Natural killer cell (primary cell): ENCODE measurements at regions not wholly inside any gene's neighbourhood (a gene's known extent, or its start where the extent isn't known, plus 50 kb on each side); places are given as distances from the start of the nearest gene placed in this dataset.

Experiments used
- ATAC-seq, 3 donors: fragments of 150-1000 bp in 2 of 3; fragments of 200-7000 bp in 1 of 3; cut with Tn5 transposase; 1 replicate in 1 of 3; 2 replicates in 2 of 3; pipeline ENCODE4 v1.10.0; 2021; ENCODE audit warnings: mild to moderate bottlenecking in 2 of 3, moderate library complexity in 2 of 3
- DNase-seq, 2 donors: peaks; one replicate each; pipeline versions ENCODE4 v3.0.0 to v3.0.0-alpha.2; 2013 to 2021; ENCODE audit warnings: mixed read lengths in 1 of 2
- H3K27ac ChIP-seq: one replicate; pipeline ENCODE4 v1.5.1; 2013; ENCODE audit warnings: mild to moderate bottlenecking, low read length
- H3K27me3 ChIP-seq: one replicate; pipeline ENCODE4 v1.6.1; 2013; ENCODE audit warnings: low read length; ENCODE audit not compliant: control insufficient read depth, insufficient read depth
- H3K36me3 ChIP-seq: one replicate; pipeline ENCODE4 v1.6.1; 2013; ENCODE audit warnings: low read length; ENCODE audit not compliant: control insufficient read depth, insufficient read depth
- H3K4me1 ChIP-seq: one replicate; pipeline ENCODE4 v1.6.1; 2013; ENCODE audit warnings: low read length; ENCODE audit not compliant: control insufficient read depth, insufficient read depth
- H3K4me3 ChIP-seq: one replicate; pipeline ENCODE4 v1.5.1; 2013; ENCODE audit warnings: low read length
- H3K9me3 ChIP-seq: one replicate; pipeline ENCODE4 v1.6.1; 2013; ENCODE audit warnings: low read length; ENCODE audit not compliant: control insufficient read depth, insufficient read depth
- H3K27ac Mint-ChIP-seq, 2 donors: one replicate each; pipeline ENCODE4 v1.8.0; 2022; ENCODE audit warnings: mild to moderate bottlenecking in 2 of 2, mixed read lengths in 2 of 2, moderate library complexity in 1 of 2
- H3K27me3 Mint-ChIP-seq, 2 donors: one replicate each; pipeline ENCODE4 v1.8.0; 2022; ENCODE audit warnings: low read depth in 2 of 2, mixed read lengths in 2 of 2
- H3K36me3 Mint-ChIP-seq: one replicate; pipeline ENCODE4 v1.8.0; 2022; ENCODE audit warnings: mixed read lengths
- H3K4me1 Mint-ChIP-seq, 2 donors: one replicate each; pipeline ENCODE4 v1.8.0; 2022; ENCODE audit warnings: mixed read lengths in 2 of 2
- H3K4me3 Mint-ChIP-seq: one replicate; pipeline ENCODE4 v1.8.0; 2022; ENCODE audit warnings: mild to moderate bottlenecking, moderate library complexity, mixed read lengths
- H3K9me3 Mint-ChIP-seq, 2 donors: one replicate each; pipeline ENCODE4 v1.8.0; 2022; ENCODE audit warnings: mixed read lengths in 2 of 2
- WGBS: methylation state at CpG from one replicate; pipeline ENCODE4 v1.1.7; 2013; ENCODE audit warnings: missing lambda C conversion rate; ENCODE audit not compliant: insufficient coverage; 5-methylcytosine and 5-hydroxymethylcytosine counted together
- intact Hi-C: fragments of 100-400 bp; cut with micrococcal nuclease; formaldehyde crosslinking; loops from one replicate; pipeline ENCODE4 v1.14.2; 2022
- TF ChIP-seq, protein P1 (sequence below): fragments of 200-600 bp; IDR thresholded peaks from one replicate; pipeline ENCODE4 v1.8.0; 2022; ENCODE audit warnings: antibody characterized with exemption

- no peak overlapping the region for H3K27ac Mint-ChIP-seq
- no peaks in the 10 kb centered on the region for H3K4me1 Mint-ChIP-seq
- H3K36me3 ChIP-seq = no peaks in the 10 kb centered on the region
- no peaks in the 10 kb centered on the region for H3K9me3 ChIP-seq
- intact Hi-C loops = no loop called here
- DNase-seq = no peak
- H3K27ac ChIP-seq = no peak overlapping the region
- no peak for ATAC-seq
- H3K4me3 Mint-ChIP-seq = no peak overlapping the region
- H3K9me3 Mint-ChIP-seq = peaks cover 4 to 7% of the 10 kb centered on the region in 2 donors
- H3K4me3 ChIP-seq = no peak overlapping the region
- H3K4me1 ChIP-seq = no peaks in the 10 kb centered on the region
- no peaks in the 10 kb centered on the region for H3K27me3 ChIP-seq
- 92% methylated on average over 29 of the region's 29 CpGs for WGBS
- TF ChIP-seq, protein P1, sequence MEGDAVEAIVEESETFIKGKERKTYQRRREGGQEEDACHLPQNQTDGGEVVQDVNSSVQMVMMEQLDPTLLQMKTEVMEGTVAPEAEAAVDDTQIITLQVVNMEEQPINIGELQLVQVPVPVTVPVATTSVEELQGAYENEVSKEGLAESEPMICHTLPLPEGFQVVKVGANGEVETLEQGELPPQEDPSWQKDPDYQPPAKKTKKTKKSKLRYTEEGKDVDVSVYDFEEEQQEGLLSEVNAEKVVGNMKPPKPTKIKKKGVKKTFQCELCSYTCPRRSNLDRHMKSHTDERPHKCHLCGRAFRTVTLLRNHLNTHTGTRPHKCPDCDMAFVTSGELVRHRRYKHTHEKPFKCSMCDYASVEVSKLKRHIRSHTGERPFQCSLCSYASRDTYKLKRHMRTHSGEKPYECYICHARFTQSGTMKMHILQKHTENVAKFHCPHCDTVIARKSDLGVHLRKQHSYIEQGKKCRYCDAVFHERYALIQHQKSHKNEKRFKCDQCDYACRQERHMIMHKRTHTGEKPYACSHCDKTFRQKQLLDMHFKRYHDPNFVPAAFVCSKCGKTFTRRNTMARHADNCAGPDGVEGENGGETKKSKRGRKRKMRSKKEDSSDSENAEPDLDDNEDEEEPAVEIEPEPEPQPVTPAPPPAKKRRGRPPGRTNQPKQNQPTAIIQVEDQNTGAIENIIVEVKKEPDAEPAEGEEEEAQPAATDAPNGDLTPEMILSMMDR = no peak
- H3K36me3 Mint-ChIP-seq = no peaks in the 10 kb centered on the region
- no peaks in the 10 kb centered on the region for H3K27me3 Mint-ChIP-seq
Observed at GRCh38 chr4:18630218-18631110, 608.9 kb upstream of the LCORL start.

GRCh38 chr4:18627447-18628005 is 606.0 kb upstream of the LCORL start:
- H3K9me3 ChIP-seq = no peaks in the 10 kb centered on the region
- H3K4me1 ChIP-seq = no peaks in the 10 kb centered on the region
- Mint-ChIP-seq H3K4me1 (no peaks in the 10 kb centered on the region), H3K36me3 (no peaks in the 10 kb centered on the region), H3K27ac (no peak overlapping the region), H3K27me3 (no peaks in the 10 kb centered on the region), H3K9me3 (peaks cover 3 to 6% of the 10 kb centered on the region in 2 donors), H3K4me3 (no peak overlapping the region)
- no peaks in the 10 kb centered on the region for H3K27me3 ChIP-seq
- ATAC-seq (no peak), DNase-seq (no peak)
- intact Hi-C loops = no loop called here
- TF ChIP-seq, protein P1 = no peak
- no peaks in the 10 kb centered on the region for H3K36me3 ChIP-seq
- no peak overlapping the region for H3K4me3 ChIP-seq
- WGBS = 100% methylated on average over 1 of the region's 2 CpGs
- no peak overlapping the region for H3K27ac ChIP-seq

DNA sequence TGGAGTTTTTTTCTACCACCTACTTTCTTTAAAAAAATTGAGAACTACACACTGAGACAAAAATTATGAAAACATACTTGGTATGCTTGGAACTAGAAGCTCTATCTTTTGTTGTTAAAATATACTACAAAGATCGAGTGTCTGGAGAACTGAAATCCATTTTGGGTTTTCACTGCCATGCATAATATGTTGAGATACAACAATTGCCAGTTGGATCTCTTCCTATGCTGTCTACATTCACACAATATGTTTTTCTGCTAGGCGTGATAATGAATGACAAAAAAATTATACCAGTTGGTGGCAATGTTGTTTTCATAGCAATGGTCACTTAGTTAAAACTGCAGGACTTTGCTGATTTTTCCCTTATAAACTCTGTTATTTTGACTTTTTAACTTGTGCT is 605.4 kb upstream of the LCORL start:
- H3K4me3 Mint-ChIP-seq = no peak overlapping the region
- Histone ChIP-seq H3K4me1 (no peaks in the 10 kb centered on the region), H3K4me3 (no peak overlapping the region), H3K27ac (no peak overlapping the region), H3K27me3 (no peaks in the 10 kb centered on the region), H3K9me3 (no peaks in the 10 kb centered on the region), H3K36me3 (no peaks in the 10 kb centered on the region)
- H3K36me3 Mint-ChIP-seq = no peaks in the 10 kb centered on the region
- WGBS = 82% methylated on average over 2 of the region's 2 CpGs
- DNase-seq = no peak
- no peak for ATAC-seq
- H3K9me3 Mint-ChIP-seq = peaks cover 2 to 5% of the 10 kb centered on the region in 2 donors
- no peak overlapping the region for H3K27ac Mint-ChIP-seq
- H3K4me1 Mint-ChIP-seq = no peaks in the 10 kb centered on the region
- no peaks in the 10 kb centered on the region for H3K27me3 Mint-ChIP-seq
- TF ChIP-seq, protein P1 = no peak
- intact Hi-C loops = no loop called here
